Stimulated activated CD8-positive, alpha-beta memory T cell treated with anti-CD3 and anti-CD28 coated beads, Interleukin-15, amount 100 ng/mL, for 24 hours (primary cell): ENCODE measurements at regions not wholly inside any gene's neighbourhood (a gene's known extent, or its start where the extent isn't known, plus 50 kb on each side); places are given as distances from the start of the nearest gene placed in this dataset.

Experiments
- DNase-seq: peaks from one replicate; pipeline ENCODE4 v3.0.0-alpha.2; 2020; ENCODE audit warnings: low read depth

DNA sequence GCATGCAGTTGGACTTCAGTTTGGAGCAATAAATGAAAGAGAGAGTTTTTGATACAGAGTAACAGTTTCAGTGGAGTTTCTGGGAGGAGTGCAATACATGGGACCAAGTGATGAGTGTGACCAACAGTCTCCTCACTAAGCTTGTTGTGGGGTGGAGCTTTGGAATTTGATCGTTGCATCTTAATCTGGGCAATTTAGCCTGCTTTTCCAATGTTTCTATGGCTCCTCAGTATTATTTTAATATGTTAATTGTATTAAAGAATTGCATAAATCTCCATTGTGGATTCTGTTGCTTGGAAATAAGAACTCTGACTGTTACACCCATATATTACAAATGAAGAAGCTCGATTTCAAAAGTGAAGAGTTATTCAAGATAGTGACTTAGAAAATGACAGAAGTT lies 446.6 kb upstream of the LRATD1 start:
- no peak for DNase-seq

GRCh38 chr2:14188446-14188845 lies 444.1 kb upstream of the LRATD1 start:
- no peak for DNase-seq

DNA sequence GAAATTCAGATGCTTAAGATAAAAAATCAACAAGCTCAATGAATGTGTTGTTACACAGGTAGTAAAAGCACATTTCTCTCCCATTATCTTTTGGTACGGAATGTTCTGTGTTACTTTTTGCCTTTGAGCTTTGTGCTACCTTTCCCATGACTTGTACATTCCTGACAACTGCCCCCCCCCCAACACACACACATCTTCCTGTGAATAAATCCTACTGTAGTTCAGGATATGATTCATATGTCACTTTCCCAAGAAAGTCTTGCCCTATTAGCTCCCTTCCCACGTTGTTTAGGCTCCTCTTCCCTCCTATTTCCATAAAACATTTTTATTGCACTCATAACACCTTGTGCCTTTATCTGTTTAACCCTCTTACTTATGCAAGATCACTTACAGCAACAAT lies 442.6 kb upstream of the LRATD1 start:
- DNase-seq: no peak

- DNase-seq: no peak
Measured at GRCh38 chr2:14194233-14194632, 438.3 kb upstream of the LRATD1 start.

- no peak for DNase-seq
Measured at GRCh38 chr2:14197293-14197692, 435.2 kb upstream of the LRATD1 start.

DNA sequence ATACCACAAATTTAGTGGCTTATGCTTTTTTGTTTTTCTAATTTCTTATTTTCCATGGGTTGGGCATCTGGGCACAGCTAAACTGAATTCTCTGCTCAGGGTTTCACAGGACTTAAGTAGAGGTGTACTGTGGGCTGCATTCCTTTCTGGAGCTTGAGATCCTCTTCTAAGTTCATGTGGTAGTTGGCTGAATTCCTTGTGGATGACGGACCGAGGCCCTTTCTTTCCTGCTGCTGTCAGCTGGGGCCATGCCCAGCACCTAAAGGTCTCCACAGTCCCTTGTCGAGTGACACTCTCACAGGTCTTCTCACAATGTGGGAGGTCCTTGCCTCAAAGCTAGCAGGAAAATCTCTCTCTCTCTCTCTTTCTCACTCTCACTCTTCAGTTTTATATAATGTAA lies 433.5 kb upstream of the LRATD1 start:
- no peak for DNase-seq

DNA sequence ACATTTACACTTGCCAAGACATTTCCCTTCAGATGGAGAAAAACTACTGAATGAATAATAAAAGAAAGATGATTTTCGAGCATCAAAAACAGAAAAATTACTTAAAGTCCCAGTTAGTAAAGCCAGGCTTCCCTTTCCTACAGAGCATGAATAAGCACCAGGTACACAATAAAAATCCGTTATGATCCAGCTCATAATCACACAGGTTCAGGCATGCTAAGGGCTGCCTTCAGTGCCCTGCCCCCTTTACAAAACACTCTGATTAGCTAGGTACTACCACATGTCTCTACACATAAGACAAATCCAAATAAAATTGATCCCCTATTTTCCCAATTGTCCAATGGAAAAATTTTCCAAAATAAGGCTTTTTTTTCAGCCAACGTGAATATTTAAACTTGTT lies 413.2 kb upstream of the LRATD1 start:
- no peak for DNase-seq

- no peak for DNase-seq
Measured at GRCh38 chr2:14220101-14220500, 412.4 kb upstream of the LRATD1 start.

GRCh38 chr2:14221466-14221865 lies 411.1 kb upstream of the LRATD1 start:
- no peak for DNase-seq

DNA sequence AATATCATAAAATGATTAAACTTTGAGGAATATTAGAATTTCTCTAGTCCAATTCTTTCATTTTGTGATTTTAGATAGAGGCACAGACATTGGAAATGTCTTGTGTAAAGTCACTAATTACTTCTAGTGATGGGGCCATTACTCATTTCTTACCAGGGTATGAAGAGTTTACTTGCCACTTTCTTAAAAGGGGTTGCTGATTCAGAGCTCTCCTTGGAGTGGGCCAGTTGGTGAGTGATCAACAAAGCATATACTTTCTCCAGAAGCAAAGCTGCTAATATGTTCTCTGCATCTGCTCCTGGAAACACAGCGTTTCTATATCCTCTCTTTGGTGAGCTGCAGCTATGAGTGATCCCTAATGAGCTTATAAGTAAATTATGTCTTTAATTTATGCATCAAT lies 408.9 kb upstream of the LRATD1 start:
- DNase-seq: no peak

- DNase-seq: no peak
Measured at GRCh38 chr2:14231391-14231898, 401.1 kb upstream of the LRATD1 start.

DNA sequence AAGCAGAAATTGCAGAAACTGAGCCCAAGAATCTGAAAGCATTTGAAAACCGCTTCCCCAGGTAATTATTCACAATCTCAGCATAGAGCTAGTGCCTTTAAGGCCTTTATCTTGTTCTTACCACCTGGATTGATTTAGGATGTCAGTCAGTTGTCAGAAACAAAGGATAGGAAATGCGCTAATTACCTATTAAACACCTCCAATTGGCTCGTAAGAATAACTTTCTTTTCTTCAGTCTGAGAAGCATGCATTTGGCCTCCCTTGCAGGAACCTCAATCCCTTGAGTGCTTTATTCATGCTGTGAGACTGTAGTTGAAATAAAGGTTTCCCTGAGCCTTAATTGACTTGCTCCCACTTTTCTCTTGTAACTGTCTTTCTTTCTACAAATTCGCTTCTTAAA lies 400.3 kb upstream of the LRATD1 start:
- no peak for DNase-seq

DNA sequence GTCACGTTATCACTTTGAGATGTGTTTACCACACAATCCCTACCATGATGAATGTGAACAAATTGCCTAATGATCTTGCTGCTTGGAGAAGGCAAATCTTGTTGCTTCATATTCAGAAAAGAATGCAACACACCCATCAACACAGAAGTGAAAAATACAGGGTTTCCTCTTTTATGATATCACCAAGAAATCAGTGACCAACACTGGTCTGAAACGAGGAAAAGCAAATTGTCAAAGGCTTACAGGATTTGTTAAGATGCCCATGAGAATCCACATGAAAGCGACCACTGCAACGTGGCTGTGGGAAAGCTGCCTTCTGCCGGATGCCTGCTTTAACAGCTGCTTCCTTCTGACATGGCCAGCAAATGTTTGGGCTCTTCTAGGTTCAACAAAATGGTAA lies 397.6 kb upstream of the LRATD1 start:
- DNase-seq: no peak

- no peak for DNase-seq
Measured at GRCh38 chr2:14235667-14236066, 396.9 kb upstream of the LRATD1 start.

DNA sequence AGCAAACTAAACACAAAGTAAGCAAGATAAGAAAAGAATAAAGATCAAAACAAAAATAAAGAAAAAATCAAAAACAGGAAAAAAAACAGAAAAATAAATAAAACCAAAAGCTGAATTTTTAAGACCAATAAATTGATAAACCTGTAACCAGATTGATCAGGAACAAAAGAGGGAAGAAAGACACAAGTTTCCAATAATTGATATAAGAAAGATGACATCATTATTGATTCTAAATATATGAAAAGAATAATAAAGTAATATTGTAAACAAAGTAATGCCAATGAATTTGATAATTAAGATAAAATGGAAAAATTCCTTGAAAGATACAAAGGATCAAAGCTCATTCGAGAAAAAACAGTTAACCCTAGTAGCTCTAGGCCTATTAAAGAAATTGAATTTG lies 394.6 kb upstream of the LRATD1 start:
- DNase-seq: no peak

DNA sequence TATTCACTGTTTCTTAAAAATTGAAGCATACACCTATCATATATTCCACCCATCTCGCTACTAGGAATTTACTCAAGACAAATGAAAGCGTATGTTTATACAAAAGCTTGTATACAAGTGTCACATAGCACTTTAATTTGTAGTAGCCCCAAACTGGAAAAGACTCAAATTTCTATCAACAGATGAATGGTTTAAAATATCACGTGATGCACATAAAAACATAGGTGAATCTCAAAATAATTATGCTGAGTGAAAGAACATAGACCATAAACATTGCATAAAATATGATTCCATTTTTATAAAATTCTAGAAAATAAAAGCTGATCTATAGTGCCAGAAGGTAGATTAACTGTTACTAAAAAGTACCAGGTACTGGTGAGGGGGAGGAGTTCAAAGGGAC lies 392.9 kb upstream of the LRATD1 start:
- no peak for DNase-seq

DNA sequence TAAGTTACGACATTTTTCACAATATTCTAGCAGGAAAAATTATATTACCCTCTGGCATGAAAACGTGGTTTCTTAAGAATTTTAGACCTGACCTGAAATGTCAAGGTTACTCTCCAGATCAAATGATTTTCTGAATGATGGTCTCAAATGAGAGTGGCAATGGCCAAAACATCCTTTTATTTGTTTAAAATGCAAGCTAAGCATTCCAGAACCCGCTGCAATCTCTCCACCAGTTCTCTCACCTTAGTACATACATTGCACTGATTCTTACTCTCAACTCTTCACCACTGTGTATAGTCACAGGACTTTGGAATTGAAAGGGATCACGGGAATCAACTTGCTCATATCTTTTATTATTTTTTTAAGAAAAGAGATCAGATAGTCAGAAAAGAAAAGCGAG lies 391.6 kb upstream of the LRATD1 start:
- no peak for DNase-seq

- no peak for DNase-seq
Measured at GRCh38 chr2:14245901-14246300, 386.6 kb upstream of the LRATD1 start.

- no peak for DNase-seq
Measured at GRCh38 chr2:14255135-14255820, 377.2 kb upstream of the LRATD1 start.

DNA sequence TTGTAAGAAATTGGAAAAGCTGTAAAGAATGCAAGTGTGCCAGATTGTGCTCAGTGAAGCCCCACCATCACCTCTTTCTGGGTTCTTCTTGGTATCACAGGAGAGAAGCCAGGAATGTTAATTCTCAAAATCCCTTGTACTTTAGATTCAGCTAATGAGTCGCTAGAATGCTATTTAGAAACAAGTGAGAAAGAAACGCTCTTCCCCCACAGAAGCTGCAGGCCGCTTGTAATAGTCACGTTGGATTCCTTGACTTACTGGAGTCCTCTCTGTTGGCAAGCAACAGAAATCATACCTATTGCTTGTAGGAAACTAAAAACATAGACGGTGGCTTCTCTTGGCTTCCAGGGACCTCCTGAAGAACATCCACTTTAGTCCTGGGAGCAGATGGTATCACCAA lies 375.6 kb upstream of the LRATD1 start:
- no peak for DNase-seq

DNA sequence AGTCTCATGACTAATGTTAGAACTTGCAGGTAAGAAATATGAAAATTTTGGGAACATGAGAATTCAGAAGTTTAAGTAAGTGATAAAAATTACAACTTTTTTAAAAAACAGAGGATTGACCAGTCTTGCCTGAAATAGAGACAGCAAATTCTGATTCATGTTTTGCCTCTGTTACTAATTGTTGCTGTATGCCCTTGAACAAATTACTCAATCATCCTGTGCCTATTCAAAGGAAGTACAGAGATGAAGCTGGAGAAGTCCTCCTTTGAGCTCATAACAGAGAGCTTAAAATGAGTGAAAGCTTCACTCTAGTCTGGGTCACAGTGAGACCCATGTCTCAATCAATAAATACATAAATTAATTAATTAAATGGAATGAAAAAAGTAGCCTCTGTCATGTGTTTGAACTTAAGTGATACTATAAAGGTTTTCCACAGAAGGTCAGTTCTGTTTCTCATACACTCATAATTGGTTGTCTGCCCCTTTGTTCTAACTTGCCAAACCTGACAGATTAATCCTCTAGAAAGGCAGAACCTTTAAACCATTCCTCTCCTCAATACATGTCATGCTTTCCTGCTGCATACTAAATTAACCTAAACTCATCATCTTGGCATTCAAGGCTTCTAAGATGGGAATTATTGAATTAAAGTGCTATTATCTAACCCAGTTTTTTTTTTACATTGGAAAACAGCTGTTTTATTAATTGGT lies 374.6 kb upstream of the LRATD1 start:
- no peak for DNase-seq

- no peak for DNase-seq
Measured at GRCh38 chr2:14261771-14262170, 370.7 kb upstream of the LRATD1 start.

DNA sequence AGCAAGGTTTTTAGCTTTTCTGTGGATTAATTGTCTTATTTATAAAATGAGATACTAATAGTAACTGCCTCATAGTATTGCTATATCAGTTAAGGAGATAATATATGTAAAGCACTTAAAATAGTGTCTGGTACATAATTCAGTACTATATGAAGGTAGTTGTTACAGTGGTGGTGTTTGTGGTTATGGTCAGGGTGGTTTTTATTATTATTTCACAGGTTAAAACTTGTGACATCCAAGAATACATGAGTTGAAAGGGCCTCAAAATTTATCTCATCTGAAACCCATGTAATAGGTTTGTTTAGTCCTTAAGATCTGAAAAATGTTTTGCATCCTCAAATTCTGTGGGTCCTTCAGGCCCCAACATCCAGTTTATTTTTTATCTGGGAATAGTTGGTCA lies 369.5 kb upstream of the LRATD1 start:
- no peak for DNase-seq

DNA sequence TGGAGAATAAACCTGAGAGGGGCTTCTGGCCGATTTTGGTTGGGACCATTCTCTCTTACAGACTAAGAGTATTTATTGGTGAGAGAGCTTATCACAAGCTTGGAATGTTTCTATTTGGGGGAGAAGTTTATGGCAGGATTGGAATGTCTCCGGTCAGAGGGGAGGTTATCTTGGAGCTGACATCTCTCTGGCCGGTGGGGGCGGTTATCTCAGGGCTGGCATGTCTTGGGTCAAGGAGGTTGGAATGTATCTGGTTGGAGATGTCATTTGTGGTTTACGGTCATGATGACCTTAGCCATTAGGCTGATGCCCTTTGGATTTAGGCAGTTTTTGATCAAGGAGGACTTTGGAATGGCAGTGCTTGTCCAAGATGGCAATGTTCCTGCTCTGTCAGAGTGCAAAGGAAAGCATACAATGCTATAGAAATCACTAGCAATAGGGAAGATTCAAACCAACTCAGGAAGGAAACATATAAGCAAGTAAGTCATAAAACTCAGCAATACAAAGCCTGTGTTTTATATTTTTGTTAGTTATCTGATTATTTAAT lies 362.4 kb upstream of the LRATD1 start:
- no peak for DNase-seq
